ENCODE measurements at regions not wholly inside any gene's neighbourhood (a gene's known extent, or its start where the extent isn't known, plus 50 kb on each side); places are given as distances from the start of the nearest gene placed in this dataset.
A peak's percentile ranks its signal among the peaks of the same experiment; 100 is the strongest.

DNA sequence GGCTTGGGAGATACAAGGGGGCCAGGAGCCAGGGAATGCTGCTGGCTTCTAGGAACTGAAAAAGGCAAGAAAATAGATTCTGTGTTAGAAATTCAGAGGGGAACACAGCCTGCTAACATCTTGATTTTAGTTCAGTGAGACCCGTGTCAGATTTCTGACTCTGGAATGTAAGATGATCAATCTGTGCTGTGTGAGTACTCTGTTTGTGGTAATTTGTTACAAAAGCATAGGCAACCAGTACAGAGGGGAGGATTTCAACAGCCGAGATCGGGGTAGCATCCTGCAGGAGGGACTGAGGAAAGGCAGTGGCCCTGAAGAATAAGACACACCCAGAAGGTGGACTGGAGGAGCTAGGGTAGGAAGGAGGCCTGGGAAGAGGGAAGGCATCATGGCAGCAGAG is 410.0 kb upstream of the CCDC196 start:
- DNase-seq = no peak

DNA sequence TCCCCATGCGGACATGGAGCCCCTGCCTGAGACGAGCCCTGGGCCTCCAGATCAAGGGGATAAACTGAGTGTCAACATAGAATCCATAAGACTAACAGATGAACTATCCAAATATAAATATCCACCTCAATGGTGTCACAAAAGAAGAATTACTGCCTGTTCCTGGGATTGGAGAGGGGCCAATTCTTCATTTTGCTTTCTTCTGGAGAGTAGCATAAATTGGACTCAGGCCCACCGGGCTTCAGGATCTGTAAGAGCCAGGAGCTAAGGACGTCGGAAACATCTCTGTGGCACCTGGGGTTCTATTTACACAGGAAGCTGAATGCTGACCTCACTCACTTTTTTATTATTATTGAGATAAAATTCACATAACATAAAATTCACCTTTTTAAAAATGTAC is 408.2 kb upstream of the CCDC196 start:
- DNase-seq = peak; percentile 64

DNA sequence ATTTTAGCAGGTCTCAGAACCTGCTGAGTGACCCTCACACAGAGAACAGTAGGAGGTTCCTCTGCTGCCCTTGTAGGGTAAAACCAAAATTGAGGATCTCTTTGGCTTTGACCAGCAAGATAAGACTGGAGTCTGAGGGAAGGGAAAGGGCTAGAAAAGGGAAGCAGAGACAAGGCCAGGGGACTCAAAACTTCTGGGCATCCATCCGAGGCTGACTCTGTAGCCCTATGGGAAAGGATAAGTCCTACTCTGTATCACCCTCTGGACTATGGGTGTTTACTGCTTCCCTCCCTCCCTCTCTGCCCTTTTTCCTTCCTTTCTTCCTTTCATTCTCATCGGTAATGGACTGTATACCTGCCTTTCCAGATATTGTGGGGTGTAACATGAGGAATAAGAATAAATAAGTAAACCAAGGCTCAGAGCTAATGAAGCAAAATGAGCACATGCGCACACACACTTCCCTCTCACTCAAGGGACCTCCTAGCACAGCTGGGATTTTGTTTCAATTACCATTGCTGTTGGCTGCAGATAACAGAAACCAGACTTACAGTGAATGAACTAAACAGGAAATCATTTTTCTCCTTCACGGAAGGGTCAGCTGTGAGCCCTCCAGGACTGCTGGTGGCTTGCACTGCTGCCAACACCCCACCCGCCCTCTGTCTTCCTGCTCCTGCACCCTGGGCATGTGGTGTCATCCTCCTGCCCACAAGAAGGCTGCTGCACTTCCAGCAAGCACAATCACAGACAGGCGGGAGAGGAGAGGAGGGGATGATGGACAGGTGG is 404.4 kb upstream of the CCDC196 start:
- DNase-seq = peak; percentile 3

DNA sequence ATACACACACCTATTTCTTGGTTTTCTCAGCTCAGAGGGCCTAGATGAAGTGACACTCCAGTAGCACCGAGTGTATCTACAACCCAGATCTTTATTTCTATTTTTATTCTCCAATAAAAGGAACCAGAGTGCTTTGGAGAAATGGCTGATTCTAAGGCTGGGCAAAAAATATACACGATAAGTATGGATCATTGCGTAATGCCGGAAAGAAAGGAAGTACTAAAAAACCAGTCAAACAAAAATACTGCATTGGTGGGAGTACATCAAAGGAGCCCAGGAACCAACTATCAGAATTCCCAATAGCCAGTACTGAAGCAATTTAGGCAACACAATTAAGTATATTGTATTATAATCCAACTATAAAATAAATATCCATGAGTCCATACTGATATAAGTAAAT is 400.9 kb upstream of the CCDC196 start:
- no peak for DNase-seq

DNA sequence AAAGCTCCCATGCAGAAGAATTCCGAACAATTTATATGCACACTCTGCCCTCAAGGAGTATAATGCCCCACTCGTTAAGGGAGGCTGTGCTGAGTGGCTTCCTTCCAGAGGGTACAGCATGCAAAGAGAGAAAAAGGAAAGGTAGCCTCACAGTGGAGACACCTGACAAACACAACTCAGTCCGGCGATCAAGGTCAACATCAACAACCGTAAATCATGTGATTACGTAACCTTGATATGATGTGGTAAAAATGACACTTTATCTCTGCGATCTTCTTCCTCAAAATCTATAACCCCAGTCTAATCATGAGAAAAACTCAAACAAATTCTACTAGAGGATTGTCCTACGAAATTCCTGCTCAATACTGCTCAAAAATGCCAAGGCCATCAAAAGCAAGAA is 400.5 kb upstream of the CCDC196 start:
- DNase-seq = no peak

DNA sequence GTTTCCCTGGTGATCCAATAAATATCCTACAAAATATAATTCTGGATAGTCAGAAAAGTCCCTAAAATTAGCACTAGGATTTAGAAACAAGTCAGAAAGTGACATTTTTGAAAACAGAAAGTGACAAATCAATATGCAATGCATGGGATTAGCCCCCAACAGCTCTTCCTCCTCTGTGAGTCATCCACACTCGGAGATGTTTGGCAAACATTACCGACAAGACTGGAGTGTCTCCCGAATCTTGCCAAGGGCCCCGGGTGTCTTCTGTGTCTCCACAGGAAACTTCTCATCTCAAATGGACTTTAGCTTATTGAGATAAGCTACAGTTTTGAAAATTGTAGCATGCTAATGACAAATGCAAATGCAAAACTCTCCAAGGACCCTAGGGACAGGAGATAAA is 398.9 kb upstream of the CCDC196 start:
- DNase-seq = no peak

DNA sequence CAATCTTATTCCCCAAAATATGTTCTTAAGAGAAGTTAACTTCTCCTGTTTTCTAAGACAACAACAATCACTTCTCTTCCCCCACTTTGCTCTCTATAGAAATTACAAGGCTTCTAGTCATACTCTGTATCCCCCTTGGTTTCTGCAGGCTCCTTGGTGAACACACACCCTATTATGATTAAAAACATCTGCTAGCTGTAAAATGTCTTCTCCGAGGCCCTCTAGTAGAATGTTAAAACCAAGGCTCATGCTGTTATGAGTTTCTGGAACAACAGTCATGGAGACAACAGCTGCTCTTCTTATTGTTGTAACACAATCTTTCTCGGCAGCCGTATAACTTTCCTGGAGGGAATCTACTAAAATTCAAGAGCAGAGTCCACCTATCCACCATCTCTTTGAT is 397.5 kb upstream of the CCDC196 start:
- no peak for DNase-seq

DNA sequence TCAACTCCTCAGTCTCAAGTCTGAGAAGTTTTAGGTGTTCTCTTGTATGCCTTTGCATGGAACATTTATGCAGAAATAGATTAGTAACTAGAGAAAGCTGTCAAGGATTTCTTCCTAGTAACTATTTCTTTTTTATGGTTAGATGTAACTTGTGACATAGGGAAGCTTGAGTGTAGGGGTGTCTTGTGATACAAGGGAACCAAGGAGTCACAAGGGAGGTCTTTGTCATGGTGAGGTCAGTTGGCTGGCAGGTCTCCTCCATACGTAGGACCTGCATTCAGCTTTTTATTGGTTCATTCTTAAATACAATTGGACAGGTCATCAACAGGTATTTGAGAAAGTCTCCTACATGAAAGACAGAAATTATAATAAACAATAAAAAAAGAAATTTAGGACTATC is 394.0 kb upstream of the CCDC196 start:
- DNase-seq = no peak

DNA sequence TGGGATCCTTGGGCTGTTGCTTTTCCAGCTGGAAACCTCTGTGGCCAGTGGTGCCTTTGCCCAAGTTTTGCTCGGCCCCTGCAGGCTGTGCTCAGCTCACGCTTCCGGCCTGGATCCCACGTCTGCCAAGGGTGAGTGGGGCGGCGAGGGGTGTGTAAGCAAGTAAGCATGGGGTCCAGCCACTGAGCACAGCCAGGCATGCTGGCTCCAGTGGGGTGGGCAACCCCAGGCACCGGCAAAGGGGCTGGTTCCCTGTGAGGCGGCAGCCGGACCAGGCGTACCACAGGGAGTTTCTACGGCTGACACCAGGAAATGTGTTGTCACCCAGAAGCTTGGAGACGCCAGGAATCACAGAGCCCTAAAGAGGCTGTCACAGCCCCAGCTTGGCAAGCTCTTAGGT is 393.4 kb upstream of the CCDC196 start:
- DNase-seq = no peak

DNA sequence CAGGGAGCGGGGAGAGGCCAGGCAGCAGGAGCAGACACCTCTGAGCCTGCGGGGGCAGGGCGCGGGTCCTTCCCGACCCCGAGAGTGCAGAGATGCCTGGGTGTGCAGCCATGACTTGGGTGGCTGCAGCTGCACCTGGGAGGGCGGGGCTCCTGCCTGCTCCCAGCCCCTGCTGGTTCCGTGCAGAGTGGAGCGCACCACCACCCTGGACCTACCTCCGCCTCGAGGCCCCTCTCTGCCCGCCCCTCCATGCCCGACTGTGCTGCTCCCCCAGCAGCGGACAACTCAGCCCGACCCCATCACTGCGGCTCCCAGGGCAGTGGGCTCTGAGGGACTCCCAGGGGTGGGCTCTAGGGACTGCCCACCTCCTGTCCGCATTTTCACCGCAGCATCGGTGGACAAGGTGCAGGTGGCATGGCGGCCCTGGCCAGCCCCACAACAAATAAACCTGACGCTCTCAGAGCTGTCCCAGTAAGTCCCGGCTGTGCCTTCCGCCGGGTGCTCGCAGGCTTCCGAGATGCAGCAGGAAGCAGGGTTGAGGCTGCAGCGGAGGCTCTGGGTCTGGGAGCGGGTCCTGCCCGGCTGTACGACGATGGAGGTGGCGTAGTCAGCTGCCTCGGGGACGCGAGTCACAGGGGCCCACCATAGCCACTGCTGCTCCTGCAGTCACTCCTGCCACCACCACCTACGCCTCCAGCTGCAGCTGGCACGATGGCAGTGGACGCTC is 392.0 kb upstream of the CCDC196 start:
- DNase-seq = no peak

DNA sequence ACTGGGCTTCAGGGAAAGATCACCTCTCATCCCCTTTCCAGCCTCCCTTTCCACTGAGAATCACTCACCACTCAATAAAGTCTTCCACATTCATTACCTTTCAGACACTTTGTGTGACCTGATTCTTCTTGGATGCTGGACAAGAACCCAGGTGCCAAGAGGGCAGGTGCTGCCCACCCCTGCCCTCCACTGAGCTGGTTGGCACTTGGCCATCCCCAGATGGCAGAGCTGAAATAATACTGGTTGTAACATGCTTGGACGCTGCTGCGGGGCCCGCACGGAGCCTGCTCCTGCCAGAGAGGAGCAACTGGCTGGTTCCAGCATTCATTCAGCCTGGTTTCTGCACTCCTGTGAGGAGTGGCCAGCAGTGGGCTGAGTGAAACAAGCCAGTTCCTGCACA is 386.7 kb upstream of the CCDC196 start:
- no peak for DNase-seq

DNA sequence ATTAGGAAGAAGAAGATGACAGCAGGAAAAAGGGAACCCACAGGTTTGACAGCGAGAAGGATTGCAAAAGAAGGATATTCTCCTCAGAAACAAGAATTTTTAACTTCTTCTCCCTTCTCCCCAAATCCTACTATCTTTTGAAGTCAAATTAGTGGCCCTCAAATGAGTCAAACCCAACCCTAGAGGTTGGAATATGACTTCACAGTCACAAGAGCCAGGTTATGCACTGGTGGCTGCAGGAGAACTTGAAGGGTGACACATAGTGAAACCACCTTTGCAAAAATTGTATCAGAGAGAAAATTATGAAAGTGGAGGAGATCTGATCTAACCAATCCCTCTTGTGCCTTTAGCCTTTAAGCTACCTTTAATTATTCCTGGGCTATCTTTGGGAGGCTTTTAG is 386.2 kb upstream of the CCDC196 start:
- no peak for DNase-seq

DNA sequence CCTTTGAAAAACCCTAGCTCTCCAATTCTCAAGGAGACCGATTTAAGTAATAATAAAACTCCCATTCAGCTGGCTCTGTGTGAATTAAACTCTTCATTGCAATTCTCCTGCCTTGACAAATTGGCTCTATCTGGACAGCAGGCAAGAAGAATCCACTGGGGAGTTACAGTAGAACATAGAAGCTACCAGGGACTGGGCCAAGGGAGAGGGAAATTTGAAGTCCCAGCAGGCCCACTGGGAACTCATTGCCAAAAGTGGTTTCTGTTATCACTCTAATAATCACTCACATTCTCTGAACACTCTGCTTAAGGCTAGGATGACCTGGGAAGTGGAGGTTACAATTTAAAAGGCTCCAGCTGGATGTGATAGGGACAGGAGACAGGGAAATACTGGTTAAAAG is 384.5 kb upstream of the CCDC196 start:
- no peak for DNase-seq

DNA sequence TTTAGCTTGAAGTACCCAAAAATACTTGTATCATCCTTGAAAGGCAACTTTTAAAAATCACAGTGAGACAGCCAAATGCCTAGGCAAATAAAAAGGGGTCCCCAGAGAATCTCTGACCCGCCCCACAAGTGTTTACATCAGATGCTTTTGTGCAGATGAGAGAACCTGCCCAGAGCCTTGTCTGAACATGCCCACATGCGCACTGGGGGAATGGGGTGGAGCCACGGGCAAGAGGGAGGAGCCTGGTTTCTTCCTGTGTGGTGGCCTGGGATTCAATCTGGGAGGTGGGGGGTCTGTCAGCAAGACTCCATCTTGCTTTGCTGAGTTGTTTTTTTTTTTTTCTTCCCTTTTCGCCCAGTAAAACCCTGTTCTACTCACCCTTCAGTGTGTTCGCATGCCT is 381.7 kb upstream of the CCDC196 start:
- peak; percentile 17 for DNase-seq

DNA sequence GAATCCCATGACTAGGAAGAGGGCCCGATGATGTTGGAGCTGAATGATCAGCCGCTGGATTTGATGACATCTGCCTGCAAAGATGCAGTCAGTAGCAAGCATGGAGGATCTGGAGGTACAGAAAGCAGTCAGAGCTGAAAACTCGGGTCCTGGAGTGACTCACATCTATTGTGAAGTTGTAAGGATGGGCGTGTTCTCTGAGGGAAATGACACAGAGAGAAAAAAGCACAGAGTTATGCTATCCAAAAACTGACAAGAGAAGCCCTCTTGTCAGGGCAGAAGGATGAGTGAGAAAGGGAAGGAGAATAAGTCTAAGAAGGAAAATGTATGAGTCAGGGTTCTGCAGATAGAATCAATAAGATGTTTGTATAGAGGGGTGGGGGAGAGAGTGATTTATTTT is 380.4 kb upstream of the CCDC196 start:
- no peak for DNase-seq

DNA sequence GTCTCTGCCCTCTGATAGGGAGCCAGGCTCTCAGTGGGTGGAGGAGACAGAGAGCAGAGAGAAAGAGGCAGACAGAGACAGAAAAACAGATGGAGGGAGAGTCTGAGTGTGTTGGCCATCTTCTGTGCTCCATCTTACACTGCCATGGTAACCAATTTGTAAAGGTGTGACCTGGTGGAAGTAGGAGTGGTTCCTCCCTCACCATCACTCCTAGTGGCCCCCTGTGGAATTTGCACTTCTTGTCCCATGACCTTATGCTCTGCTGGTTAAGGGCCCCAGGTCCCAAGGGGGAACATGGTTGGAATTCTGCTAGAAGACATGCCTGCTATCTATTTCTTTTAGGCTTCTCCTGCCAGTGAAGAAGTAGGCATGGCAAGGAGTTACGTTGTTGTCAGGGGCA is 376.7 kb upstream of the CCDC196 start:
- no peak for DNase-seq

DNA sequence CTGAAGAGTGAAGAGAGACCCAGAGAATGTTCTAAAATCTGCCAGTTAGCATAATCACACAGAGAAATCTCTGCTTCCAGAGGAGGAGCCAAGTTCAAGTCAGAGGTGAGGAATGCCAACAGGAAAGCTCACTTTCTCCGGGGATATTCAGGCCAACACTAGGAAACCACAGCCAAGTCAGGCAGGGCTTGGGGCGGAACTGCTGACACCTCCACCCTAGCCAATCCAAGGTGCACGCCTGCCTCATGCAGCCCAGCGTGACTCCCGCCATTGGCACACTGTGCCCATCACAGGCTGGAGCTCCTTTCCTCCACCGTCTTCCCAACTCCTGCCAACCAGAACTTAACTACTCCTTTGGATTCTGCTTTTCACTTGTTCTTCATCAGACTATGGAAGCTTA is 374.3 kb upstream of the CCDC196 start:
- DNase-seq = no peak

DNA sequence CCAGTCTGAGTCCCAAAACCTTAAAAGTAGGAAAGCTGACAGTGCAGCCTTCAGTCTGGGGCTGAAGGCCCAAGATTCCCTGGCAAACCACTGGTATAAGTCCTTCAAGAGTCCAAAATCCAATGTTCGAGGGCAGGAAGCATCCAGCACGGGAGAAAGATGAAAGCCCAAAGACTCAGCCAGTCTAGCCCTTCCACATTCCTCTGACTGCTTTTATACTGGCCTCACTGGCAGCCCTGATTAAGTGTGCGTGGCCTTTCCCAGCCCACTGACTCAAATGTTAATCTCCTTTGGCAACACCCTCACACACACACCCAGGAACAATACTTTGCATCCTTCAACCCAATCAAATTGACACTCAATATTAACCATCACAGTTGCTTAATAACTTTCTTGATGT is 372.1 kb upstream of the CCDC196 start:
- DNase-seq = no peak

DNA sequence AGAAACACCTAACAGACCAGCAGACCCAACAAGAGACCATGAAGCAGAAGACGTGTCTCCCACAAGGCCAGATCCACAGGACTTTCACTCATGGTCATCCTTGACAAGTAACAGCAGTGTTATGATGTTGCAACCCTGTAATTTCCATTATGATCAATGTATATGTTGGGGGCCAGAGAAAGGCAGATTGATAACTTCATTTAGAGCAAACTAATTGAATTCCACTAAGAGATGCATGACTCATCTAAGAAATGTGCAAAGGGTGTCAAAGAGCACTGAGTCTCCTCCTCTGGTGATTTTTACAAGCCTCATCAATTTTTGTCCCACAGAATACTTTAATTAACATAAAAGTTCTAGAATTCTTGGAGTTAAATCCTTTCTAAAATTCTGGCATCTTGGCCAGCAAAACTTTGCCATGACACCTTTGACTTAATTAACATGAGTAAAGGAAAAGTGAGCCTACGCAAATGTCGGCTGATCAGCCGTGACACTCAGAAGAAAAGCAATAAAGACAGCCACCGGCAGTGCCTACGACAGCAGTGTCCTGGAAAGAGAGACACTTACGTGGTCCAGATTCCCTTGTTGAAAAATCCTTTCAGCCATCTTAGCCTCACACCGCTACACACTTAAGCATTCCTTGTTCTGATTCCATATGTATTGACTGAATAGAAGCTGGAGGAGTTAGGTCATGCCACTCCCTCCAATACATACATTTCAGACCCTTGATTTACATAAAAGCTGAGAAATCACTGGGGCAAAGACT is 370.2 kb upstream of the CCDC196 start:
- DNase-seq = no peak

DNA sequence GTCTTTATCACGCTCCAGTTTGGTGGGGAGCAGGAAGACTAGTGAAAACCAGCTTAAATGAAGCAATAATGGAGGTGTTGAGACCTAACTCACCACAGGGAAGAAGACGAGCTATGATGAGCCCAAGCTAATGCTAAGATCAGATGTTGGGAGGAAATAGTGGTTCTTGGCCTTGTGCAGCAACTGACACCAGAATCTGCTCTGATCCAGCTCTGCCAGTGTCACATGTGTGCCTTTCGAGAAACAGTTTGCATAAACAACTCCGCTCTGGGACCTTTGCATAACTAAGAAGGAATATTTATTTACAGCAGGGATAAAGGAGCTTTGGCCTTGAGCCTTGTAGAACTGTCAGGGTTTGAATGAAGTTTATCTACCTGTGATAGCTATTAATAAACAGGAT is 369.4 kb upstream of the CCDC196 start:
- no peak for DNase-seq

DNA sequence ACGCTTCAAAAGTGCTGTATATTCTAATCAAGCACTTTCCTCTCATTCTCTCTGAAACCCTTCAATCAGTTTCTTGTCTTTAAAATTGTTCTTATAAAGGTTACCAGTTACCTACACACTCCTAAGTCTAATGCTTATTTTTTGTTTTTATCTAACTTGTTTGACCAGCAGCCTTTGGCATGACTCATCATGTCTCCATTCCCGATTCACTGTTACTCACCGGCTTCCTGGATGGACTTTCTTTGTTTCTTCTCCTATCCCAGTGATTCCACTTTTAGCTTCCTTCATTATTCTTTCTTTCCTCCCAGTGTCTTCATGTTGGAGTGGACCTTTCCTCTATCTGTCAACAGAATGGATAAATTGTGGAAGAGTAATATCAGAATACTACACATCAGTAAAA is 368.6 kb upstream of the CCDC196 start:
- DNase-seq = peak; percentile 12

DNA sequence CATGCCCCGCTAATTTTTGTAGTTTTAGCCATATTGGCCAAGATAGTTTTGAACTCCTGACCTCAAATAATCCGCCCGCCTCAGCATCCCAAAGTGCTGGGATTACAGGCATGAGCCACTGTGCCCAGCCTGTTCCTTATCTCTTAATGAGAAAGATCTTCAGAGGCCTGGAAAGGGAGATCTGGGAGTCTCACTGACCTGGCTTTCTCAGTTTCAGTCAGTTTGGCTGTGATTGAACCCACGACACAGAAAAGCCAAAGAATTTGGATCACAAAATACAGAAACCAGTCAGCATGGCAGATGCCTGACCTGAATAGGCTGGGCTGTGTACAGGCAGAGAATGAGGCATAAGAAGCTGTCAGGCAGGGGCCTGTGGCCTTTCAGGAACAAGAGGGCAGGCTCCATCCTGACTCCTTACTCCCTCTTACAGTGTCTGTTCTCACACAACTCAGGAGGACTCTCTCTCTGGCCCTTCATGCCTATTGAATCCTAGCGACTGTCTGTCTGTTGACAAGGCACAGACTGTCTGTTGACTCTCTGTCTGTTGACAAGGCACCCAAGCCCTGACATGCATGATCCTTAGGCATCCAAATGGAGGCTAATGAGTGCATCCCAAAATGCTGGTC is 366.5 kb upstream of the CCDC196 start:
- peak; percentile 52 for DNase-seq

DNA sequence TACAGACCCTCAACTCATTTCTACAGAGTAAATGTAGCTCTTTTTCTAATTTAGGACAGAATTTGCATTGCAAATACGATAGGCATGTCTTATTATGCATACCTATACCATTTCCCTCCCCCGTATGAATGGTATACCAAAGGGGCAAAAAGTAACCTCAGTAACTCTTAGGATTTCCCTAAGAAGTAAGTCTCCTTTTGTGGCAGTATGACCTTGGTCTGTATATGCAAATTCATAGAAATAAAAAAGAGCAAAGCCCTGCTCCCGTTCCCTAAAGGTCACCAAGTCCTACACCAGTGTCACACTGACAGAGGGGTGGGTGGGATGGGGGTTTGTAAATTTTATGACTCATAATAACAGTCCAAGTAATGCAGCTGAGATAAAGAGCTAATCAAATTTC is 365.8 kb upstream of the CCDC196 start:
- no peak for DNase-seq

DNA sequence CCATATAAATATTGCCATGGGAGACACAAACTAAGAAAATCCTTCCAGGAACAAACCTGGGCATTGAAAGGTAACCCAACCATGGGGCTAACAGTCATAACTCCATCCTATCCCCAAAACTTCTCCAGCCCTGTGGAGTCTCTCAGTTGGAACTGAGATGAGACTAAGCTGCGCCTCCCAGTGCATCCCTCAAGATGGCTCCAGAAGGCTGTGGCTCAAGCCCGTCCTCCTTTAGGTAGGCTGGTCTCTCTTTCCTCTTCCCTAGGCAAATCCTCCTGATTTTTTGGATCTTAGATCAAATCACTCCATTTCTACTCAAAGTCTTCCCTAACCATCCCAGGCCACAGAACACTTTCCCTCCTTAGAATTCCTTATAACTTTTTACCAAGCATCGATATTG is 364.3 kb upstream of the CCDC196 start:
- no peak for DNase-seq
